HepG2 (cell line): ENCODE measurements at regions not wholly inside any gene's neighbourhood (a gene's known extent, or its start where the extent isn't known, plus 50 kb on each side); places are given as distances from the start of the nearest gene placed in this dataset.
A peak's percentile ranks its signal among the peaks of the same experiment; 100 is the strongest.

Experiments used
- ATAC-seq: fragments of 200-7000 bp; cut with Tn5 transposase; 3 replicates; pipeline ENCODE4 v1.9.1; 2020; ENCODE audit warnings: mild to moderate bottlenecking, moderate library complexity
- BruUV-seq: library from RNA; stranded (reverse); fragments of 400-500 nt; replicated peaks from 2 replicates; lab custom pipeline; 2021; lab: Mats Ljungman, UMichigan
- CTCF ChIA-PET: fragments of 300-600 bp; formaldehyde crosslinking; extraction: SDS; loops from one replicate; lab custom pipeline; 2021; ENCODE audit warnings: low total read pairs, inconsistent platforms, low intra/inter-chr PET ratio; lab: Yijun Ruan, JAX
- POLR2A ChIA-PET: fragments of 350-600 bp; sonication (Branson Sonifier 250); formaldehyde crosslinking; loops from one replicate; lab custom pipeline; 2020; ENCODE audit warnings: antibody characterized with exemption, inconsistent platforms; lab: Yijun Ruan, JAX
- DNase-seq: peaks from one replicate; pipeline ENCODE4 v3.0.0-alpha.2; 2015; ENCODE audit warnings: low spot score
- FAIRE-seq: peaks from 3 replicates; lab custom pipeline; 2011; peaks lifted over from hg19 to GRCh38; lab: Jason Lieb, UNC
- H2AFZ ChIP-seq: one replicate; pipeline ENCODE4 v1.6.1; 2011; ENCODE audit warnings: low read length, inconsistent platforms
- H3K27ac ChIP-seq: fragments of 300-600 bp; 3 replicates; pipeline ENCODE4 v1.8.0; 2011; ENCODE audit warnings: mixed run types, mild to moderate bottlenecking, mixed read lengths, low read length, inconsistent platforms; ENCODE audit not compliant: insufficient read depth; ENCODE audit errors: extremely low read length
- H3K27me3 ChIP-seq, 2 experiments: fragments of 200-600 bp in 1 of 2; 2 replicates in 1 of 2; 3 replicates in 1 of 2; pipeline versions ENCODE4 v1.6.0 to v1.8.0; 2011; ENCODE audit warnings: low read length in 2 of 2, mild to moderate bottlenecking in 2 of 2, moderate library complexity in 2 of 2, inconsistent platforms in 1 of 2; ENCODE audit not compliant: insufficient read depth in 2 of 2, control insufficient read depth in 1 of 2
- H3K36me3 ChIP-seq, 2 experiments: fragments of 200-600 bp in 1 of 2; replicated peaks in 1 of 2; 2 replicates in 1 of 2; 3 replicates in 1 of 2; pipeline versions ENCODE4 v1.5.1 to v1.8.0; 2011; ENCODE audit warnings: low read length in 2 of 2, inconsistent platforms in 1 of 2; ENCODE audit not compliant: insufficient read depth in 2 of 2, control insufficient read depth in 1 of 2
- H3K4me1 ChIP-seq: 2 replicates; pipeline ENCODE4 v1.5.1; 2012; ENCODE audit warnings: low read length, inconsistent platforms; ENCODE audit not compliant: insufficient read depth
- H3K4me2 ChIP-seq: 2 replicates; pipeline ENCODE4 v1.6.0; 2011; ENCODE audit warnings: low read depth, low read length, inconsistent platforms
- H3K4me3 ChIP-seq, 3 experiments: fragments of 200-600 bp in 1 of 3; sonication (generic), shearing (Covaris generic) in 1 of 3; replicated peaks in 1 of 3; 2 replicates each; pipeline ENCODE4 v1.5.1; 2011 to 2016; ENCODE audit warnings: low read length in 3 of 3, inconsistent platforms in 2 of 3, low read depth in 2 of 3, mild to moderate bottlenecking in 2 of 3, control low read depth in 1 of 3, mixed read lengths in 1 of 3; ENCODE audit not compliant: insufficient read depth in 1 of 3
- H3K79me2 ChIP-seq: one replicate; pipeline ENCODE4 v1.6.1; 2011; ENCODE audit warnings: low read length, inconsistent platforms; ENCODE audit not compliant: insufficient read depth
- H3K9ac ChIP-seq: 2 replicates; pipeline ENCODE4 v1.6.0; 2011; ENCODE audit warnings: mild to moderate bottlenecking, low read depth, low read length, inconsistent platforms; ENCODE audit not compliant: insufficient read depth
- H3K9me3 ChIP-seq: 2 replicates; pipeline ENCODE4 v1.5.1; 2012; ENCODE audit warnings: mild to moderate bottlenecking, low read length
- H4K20me1 ChIP-seq: 2 replicates; pipeline ENCODE4 v1.6.0; 2011; ENCODE audit warnings: inconsistent platforms, mild to moderate bottlenecking, low read length, moderate library complexity; ENCODE audit not compliant: insufficient read depth
- GPN1 ChIP-seq: sonication (generic); formaldehyde crosslinking; IDR thresholded peaks from 2 replicates; pipeline ENCODE4 v1.5.1; 2020; ENCODE audit warnings: missing genetic modification reagents, borderline replicate concordance
- KLF9 ChIP-seq: IDR thresholded peaks from 2 replicates; pipeline ENCODE4 v1.6.1; 2016; ENCODE audit warnings: low read depth
- LRRFIP1 ChIP-seq: sonication (generic); formaldehyde crosslinking; conservative IDR thresholded peaks from 2 replicates; pipeline ENCODE4 v1.4.0; 2020; ENCODE audit warnings: missing genetic modification reagents
- NR2F1 ChIP-seq, 2 experiments: fragments of 450-650 bp in 1 of 2; formaldehyde crosslinking in 1 of 2; IDR thresholded peaks; 2 replicates each; pipeline versions ENCODE4 v1.5.0 to v1.6.1; 2016 to 2020; ENCODE audit warnings: mild to moderate bottlenecking in 1 of 2, missing compliant biosample characterization in 1 of 2, missing genetic modification reagents in 1 of 2, moderate library complexity in 1 of 2
- PLRG1 ChIP-seq: fragments of 450-650 bp; conservative IDR thresholded peaks from 2 replicates; pipeline ENCODE4 v1.6.1; 2016
- RELA ChIP-seq: sonication (generic); formaldehyde crosslinking; IDR thresholded peaks from 2 replicates; pipeline ENCODE4 v1.4.0; 2020; ENCODE audit warnings: missing genetic modification reagents
- SMAD9 ChIP-seq: sonication (generic); formaldehyde crosslinking; IDR thresholded peaks from 2 replicates; pipeline ENCODE4 v1.5.1; 2020; ENCODE audit warnings: mild to moderate bottlenecking, missing genetic modification reagents
- STAG1 ChIP-seq: sonication (generic); formaldehyde crosslinking; IDR thresholded peaks from 2 replicates; pipeline ENCODE4 v1.4.0; 2020; ENCODE audit warnings: missing genetic modification reagents
- ZNF235 ChIP-seq: sonication (generic); formaldehyde crosslinking; IDR thresholded peaks from 2 replicates; pipeline ENCODE4 v1.8.1; 2023; ENCODE audit warnings: mild to moderate bottlenecking, missing genetic modification reagents, borderline replicate concordance
- ZNF501 ChIP-seq: sonication (generic); formaldehyde crosslinking; IDR thresholded peaks from 2 replicates; pipeline ENCODE4 v1.5.1; 2020; ENCODE audit warnings: mild to moderate bottlenecking, moderate library complexity, missing genetic modification reagents
- ZNF577 ChIP-seq: sonication (generic); formaldehyde crosslinking; IDR thresholded peaks from 2 replicates; pipeline ENCODE4 v1.4.0; 2020; ENCODE audit warnings: mild to moderate bottlenecking, low read depth, missing genetic modification reagents, borderline replicate concordance
- ZNF724P ChIP-seq: sonication (generic); formaldehyde crosslinking; IDR thresholded peaks from 2 replicates; pipeline ENCODE4 v1.8.0; 2022; ENCODE audit warnings: missing genetic modification reagents, borderline replicate concordance
- ZSCAN30 ChIP-seq: sonication (generic); formaldehyde crosslinking; IDR thresholded peaks from 2 replicates; pipeline ENCODE4 v1.5.0; 2020; ENCODE audit warnings: mild to moderate bottlenecking, missing genetic modification reagents
- WGBS: methylation state at CpG from one replicate; pipeline ENCODE4 v1.1.6; 2017; ENCODE audit warnings: low lambda C conversion rate; 5-methylcytosine and 5-hydroxymethylcytosine counted together
- in situ Hi-C: cut with HindIII; loops from 2 replicates; pipeline ENCODE4 v1.10.0; 2017; ENCODE audit warnings: low pct_unique_long_range_greater_than_20kb; ENCODE audit not compliant: extremely low pct_ligation_motif_present
- intact Hi-C: fragments of 100-400 bp; cut with micrococcal nuclease; formaldehyde crosslinking; loops from one replicate; pipeline ENCODE4 v1.10.0; 2022; ENCODE audit not compliant: unreplicated experiment
- TF ChIP-seq, protein P1 (sequence below): sonication (generic); formaldehyde crosslinking; IDR thresholded peaks from 2 replicates; pipeline ENCODE4 v1.4.0; 2020; ENCODE audit warnings: mild to moderate bottlenecking, missing genetic modification reagents

GRCh38 chr13:30065181-30065580, 214.8 kb upstream of the UBL3 start:
- 67% methylated on average over 4 of the region's 4 CpGs for WGBS
- H3K27ac ChIP-seq: no peak overlapping the region
- intact Hi-C loops (no loop called here), in situ Hi-C loops (no loop called here)
- no peak overlapping the region for H3K9ac ChIP-seq
- ChIA-PET POLR2A (no interaction called here), CTCF (no interaction called here)
- H2AFZ ChIP-seq: no peak overlapping the region
- BruUV-seq: no TSS peak
- no peaks in the 10 kb centered on the region for H3K27me3 ChIP-seq
- DNase-seq: no peak
- H3K4me2 ChIP-seq: no peak overlapping the region
- no peaks in the 10 kb centered on the region for H3K36me3 ChIP-seq
- H4K20me1 ChIP-seq: no peaks in the 10 kb centered on the region
- no peak for FAIRE-seq
- ATAC-seq: 0 out of 3 replicates have a peak, but pooled peaks have one; percentile 34
- TF ChIP-seq SMAD9 (no peak), ZSCAN30 (CRISPR knock-in tag) (no peak), KLF9 (no peak), ZNF724P (CRISPR knock-in tag) (no peak), ZNF501 (CRISPR knock-in tag) (no peak), GPN1 (CRISPR knock-in tag) (no peak), ZNF235 (CRISPR knock-in tag) (no peak), ZNF577 (CRISPR knock-in tag) (no peak), RELA (CRISPR knock-in tag) (no peak), STAG1 (CRISPR knock-in tag) (no peak), LRRFIP1 (CRISPR knock-in tag) (no peak), NR2F1 (CRISPR knock-in tag; IDR thresholded peaks at IDR 0.05) (no peak), PLRG1 (no peak)
- TF ChIP-seq, protein P1, sequence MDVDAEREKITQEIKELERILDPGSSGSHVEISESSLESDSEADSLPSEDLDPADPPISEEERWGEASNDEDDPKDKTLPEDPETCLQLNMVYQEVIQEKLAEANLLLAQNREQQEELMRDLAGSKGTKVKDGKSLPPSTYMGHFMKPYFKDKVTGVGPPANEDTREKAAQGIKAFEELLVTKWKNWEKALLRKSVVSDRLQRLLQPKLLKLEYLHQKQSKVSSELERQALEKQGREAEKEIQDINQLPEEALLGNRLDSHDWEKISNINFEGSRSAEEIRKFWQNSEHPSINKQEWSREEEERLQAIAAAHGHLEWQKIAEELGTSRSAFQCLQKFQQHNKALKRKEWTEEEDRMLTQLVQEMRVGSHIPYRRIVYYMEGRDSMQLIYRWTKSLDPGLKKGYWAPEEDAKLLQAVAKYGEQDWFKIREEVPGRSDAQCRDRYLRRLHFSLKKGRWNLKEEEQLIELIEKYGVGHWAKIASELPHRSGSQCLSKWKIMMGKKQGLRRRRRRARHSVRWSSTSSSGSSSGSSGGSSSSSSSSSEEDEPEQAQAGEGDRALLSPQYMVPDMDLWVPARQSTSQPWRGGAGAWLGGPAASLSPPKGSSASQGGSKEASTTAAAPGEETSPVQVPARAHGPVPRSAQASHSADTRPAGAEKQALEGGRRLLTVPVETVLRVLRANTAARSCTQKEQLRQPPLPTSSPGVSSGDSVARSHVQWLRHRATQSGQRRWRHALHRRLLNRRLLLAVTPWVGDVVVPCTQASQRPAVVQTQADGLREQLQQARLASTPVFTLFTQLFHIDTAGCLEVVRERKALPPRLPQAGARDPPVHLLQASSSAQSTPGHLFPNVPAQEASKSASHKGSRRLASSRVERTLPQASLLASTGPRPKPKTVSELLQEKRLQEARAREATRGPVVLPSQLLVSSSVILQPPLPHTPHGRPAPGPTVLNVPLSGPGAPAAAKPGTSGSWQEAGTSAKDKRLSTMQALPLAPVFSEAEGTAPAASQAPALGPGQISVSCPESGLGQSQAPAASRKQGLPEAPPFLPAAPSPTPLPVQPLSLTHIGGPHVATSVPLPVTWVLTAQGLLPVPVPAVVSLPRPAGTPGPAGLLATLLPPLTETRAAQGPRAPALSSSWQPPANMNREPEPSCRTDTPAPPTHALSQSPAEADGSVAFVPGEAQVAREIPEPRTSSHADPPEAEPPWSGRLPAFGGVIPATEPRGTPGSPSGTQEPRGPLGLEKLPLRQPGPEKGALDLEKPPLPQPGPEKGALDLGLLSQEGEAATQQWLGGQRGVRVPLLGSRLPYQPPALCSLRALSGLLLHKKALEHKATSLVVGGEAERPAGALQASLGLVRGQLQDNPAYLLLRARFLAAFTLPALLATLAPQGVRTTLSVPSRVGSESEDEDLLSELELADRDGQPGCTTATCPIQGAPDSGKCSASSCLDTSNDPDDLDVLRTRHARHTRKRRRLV: no peak
- no peak overlapping the region for H3K4me3 ChIP-seq
- no peaks in the 10 kb centered on the region for H3K79me2 ChIP-seq
- H3K4me1 ChIP-seq: no peaks in the 10 kb centered on the region
- H3K9me3 ChIP-seq: no peaks in the 10 kb centered on the region
